GM06990 (cell line): ENCODE measurements at regions not wholly inside any gene's neighbourhood (a gene's known extent, or its start where the extent isn't known, plus 50 kb on each side); places are given as distances from the start of the nearest gene placed in this dataset.

Source experiments
- DNase-seq: peaks from one replicate; pipeline ENCODE4 v3.0.0-alpha.2; 2011; ENCODE audit not compliant: insufficient read length; ENCODE audit errors: extremely low read depth
- H3K27me3 ChIP-seq: replicated peaks from 2 replicates; pipeline ENCODE4 v1.6.0; 2011; ENCODE audit warnings: low read length; ENCODE audit not compliant: control insufficient read depth, insufficient read depth
- H3K36me3 ChIP-seq: 2 replicates; pipeline ENCODE4 v1.5.1; 2011; ENCODE audit warnings: low read length; ENCODE audit not compliant: control insufficient read depth, insufficient read depth
- H3K4me3 ChIP-seq: replicated peaks from 2 replicates; pipeline ENCODE4 v1.5.1; 2011; ENCODE audit warnings: low read depth, mild to moderate bottlenecking, control low read depth, low read length
- TF ChIP-seq, protein P1 (sequence below): IDR thresholded peaks from 2 replicates; pipeline ENCODE4 v1.5.1; 2011; ENCODE audit warnings: low read length, control low read depth, mild to moderate bottlenecking, inconsistent platforms; ENCODE audit not compliant: insufficient read depth, poor library complexity, severe bottlenecking

DNA sequence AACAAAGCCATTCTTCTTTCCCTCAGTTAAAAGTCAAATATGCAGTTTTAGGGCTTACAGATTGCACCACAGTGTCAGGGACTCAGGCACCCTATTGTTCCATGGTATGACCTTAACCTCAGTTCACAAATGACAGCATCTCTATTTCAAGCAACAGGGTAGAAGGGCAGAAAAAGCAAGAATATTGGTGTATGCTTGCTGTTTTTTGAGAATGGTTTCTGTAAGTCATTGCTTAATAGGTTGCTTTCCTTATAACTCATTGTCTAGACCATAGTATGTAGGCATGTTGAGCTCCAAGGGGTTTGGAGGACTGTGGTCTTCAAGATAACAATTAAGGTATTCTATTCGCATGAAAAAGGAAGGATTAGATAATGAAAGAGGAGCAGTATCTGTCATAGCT, 183.5 kb upstream of the EDIL3 start:
- no peaks in the 10 kb centered on the region for H3K27me3 ChIP-seq
- H3K36me3 ChIP-seq = no peaks in the 10 kb centered on the region
- TF ChIP-seq, protein P1, sequence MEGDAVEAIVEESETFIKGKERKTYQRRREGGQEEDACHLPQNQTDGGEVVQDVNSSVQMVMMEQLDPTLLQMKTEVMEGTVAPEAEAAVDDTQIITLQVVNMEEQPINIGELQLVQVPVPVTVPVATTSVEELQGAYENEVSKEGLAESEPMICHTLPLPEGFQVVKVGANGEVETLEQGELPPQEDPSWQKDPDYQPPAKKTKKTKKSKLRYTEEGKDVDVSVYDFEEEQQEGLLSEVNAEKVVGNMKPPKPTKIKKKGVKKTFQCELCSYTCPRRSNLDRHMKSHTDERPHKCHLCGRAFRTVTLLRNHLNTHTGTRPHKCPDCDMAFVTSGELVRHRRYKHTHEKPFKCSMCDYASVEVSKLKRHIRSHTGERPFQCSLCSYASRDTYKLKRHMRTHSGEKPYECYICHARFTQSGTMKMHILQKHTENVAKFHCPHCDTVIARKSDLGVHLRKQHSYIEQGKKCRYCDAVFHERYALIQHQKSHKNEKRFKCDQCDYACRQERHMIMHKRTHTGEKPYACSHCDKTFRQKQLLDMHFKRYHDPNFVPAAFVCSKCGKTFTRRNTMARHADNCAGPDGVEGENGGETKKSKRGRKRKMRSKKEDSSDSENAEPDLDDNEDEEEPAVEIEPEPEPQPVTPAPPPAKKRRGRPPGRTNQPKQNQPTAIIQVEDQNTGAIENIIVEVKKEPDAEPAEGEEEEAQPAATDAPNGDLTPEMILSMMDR = no peak
- no peak for DNase-seq
- no peak overlapping the region for H3K4me3 ChIP-seq

DNA sequence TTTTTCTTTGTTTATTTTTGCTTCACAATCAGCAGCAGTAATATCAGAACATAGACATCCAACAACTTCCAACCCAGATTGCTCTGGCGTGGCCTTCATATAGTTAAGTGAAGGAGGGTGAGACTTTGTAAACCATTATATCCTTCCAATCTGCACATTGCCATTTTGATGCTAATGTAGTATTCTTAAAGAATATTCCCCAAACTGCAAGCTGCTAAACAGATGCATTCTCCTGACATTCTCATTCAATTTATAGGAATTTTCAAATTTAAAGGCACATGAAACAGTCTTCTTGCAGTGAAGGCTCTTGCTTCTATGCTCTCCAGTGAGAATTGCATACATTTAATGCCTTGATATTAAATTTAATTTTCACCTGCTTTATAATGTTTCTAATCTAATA, 181.2 kb upstream of the EDIL3 start:
- no peaks in the 10 kb centered on the region for H3K27me3 ChIP-seq
- TF ChIP-seq, protein P1 = no peak

GRCh38 chr5:84564321-84565075, 179.8 kb upstream of the EDIL3 start:
- TF ChIP-seq, protein P1 = no peak
- DNase-seq = no peak
- no peaks in the 10 kb centered on the region for H3K27me3 ChIP-seq
- H3K36me3 ChIP-seq = no peaks in the 10 kb centered on the region
- H3K4me3 ChIP-seq = no peak overlapping the region

More for the DNA sequence above, 181.2 kb upstream of the EDIL3 start:
- DNase-seq = no peak
- Histone ChIP-seq H3K4me3 (no peak overlapping the region), H3K36me3 (no peaks in the 10 kb centered on the region)

DNA sequence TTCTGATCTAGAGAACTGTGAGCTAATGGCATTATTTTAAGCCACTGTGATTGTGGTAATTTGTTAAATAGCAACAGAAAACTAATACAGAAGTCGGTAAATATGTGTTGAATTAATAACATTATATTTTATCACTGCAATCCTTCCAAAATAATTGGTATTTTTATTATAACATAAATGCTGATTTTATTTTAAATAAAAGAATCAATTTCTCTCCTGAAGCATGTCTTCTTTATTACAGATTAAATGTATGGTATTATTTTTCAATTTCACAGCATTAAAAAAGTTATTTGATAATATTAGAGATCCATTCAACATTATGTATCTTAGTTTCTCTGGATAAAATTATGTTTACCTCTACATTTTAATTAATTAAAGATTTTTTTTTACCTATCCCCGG, 165.5 kb upstream of the EDIL3 start:
- no peaks in the 10 kb centered on the region for H3K27me3 ChIP-seq
- TF ChIP-seq, protein P1 = no peak
- H3K36me3 ChIP-seq = no peaks in the 10 kb centered on the region
- no peak for DNase-seq
- no peak overlapping the region for H3K4me3 ChIP-seq

DNA sequence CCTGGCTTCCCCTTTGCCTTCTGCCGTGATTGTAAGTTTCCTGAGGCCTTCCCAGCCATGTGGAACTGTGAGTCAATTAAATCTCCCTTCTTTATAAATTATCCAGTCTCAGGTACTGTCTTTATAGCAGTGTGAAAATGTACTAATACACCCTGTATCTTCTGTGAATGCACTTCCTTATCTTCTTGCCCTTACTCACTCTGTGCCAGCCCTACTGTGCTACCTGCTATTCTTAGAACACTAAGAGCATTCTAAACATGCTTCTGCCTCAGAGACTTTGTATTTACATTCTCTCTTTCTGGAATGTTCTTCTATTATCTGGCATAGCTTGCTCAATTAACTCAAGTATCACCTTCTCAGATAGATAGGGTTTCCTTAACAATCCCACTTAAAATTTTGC, 164.4 kb upstream of the EDIL3 start:
- Histone ChIP-seq H3K4me3 (no peak overlapping the region), H3K27me3 (no peaks in the 10 kb centered on the region), H3K36me3 (no peaks in the 10 kb centered on the region)
- TF ChIP-seq, protein P1 = no peak
- DNase-seq = no peak

- TF ChIP-seq, protein P1 = no peak
- no peak overlapping the region for H3K4me3 ChIP-seq
- DNase-seq = no peak
- H3K27me3 ChIP-seq = no peaks in the 10 kb centered on the region
- no peaks in the 10 kb centered on the region for H3K36me3 ChIP-seq
Observed at GRCh38 chr5:84546686-84547085, 162.0 kb upstream of the EDIL3 start.
